Caco-2 (cell line): ENCODE measurements at regions not wholly inside any gene's neighbourhood (a gene's known extent, or its start where the extent isn't known, plus 50 kb on each side); places are given as distances from the start of the nearest gene placed in this dataset.

Experiments used
- BruUV-seq: library from RNA; stranded (reverse); fragments of 400-500 nt; replicated peaks from 2 replicates; lab custom pipeline; 2021; lab: Mats Ljungman, UMichigan
- CTCF ChIA-PET: fragments of 300-600 bp; sonication (Branson Sonifier 250); formaldehyde crosslinking; loops from one replicate; lab custom pipeline; 2022; ENCODE audit warnings: antibody characterized with exemption; lab: Charles Lee
- POLR2A ChIA-PET: fragments of 300-600 bp; sonication (Branson Sonifier 250); formaldehyde crosslinking; loops from one replicate; lab custom pipeline; 2022; ENCODE audit warnings: antibody characterized with exemption; lab: Charles Lee
- DNase-seq, 2 experiments: peaks; one replicate each; pipeline versions ENCODE4 v3.0.0 to v3.0.0-alpha.2; 2020 to 2022
- H3K27me3 ChIP-seq: replicated peaks from 2 replicates; pipeline ENCODE4 v1.6.0; 2011; ENCODE audit warnings: low read length; ENCODE audit not compliant: control insufficient read depth, insufficient read depth
- H3K36me3 ChIP-seq: 2 replicates; pipeline ENCODE4 v1.5.1; 2011; ENCODE audit warnings: low read length; ENCODE audit not compliant: control insufficient read depth, insufficient read depth
- H3K4me1 ChIP-seq: fragments of 250-450 bp; sonication (Bioruptor Pico); 2 replicates; pipeline ENCODE4 v1.5.1; 2020; ENCODE audit warnings: mild to moderate bottlenecking
- H3K4me3 ChIP-seq: 2 replicates; pipeline ENCODE4 v1.5.1; 2011; ENCODE audit warnings: low read depth, mild to moderate bottlenecking, control low read depth, low read length
- H3K9me3 ChIP-seq: fragments of 250-450 bp; sonication (Bioruptor Pico); 2 replicates; pipeline ENCODE4 v1.5.1; 2020; ENCODE audit warnings: mild to moderate bottlenecking, moderate library complexity
- H3K27ac Mint-ChIP-seq: one replicate; pipeline ENCODE4 v1.8.0; 2022; ENCODE audit warnings: mixed read lengths; ENCODE audit not compliant: unreplicated experiment
- H3K27me3 Mint-ChIP-seq: one replicate; pipeline ENCODE4 v1.8.0; 2022; ENCODE audit warnings: mixed read lengths; ENCODE audit not compliant: insufficient read depth, unreplicated experiment
- H3K36me3 Mint-ChIP-seq: one replicate; pipeline ENCODE4 v1.8.0; 2022; ENCODE audit warnings: mild to moderate bottlenecking, mixed read lengths; ENCODE audit not compliant: insufficient read depth, unreplicated experiment
- H3K4me1 Mint-ChIP-seq: one replicate; pipeline ENCODE4 v1.8.0; 2022; ENCODE audit warnings: low read depth, mixed read lengths; ENCODE audit not compliant: unreplicated experiment
- H3K4me3 Mint-ChIP-seq: one replicate; pipeline ENCODE4 v1.8.0; 2022; ENCODE audit warnings: mild to moderate bottlenecking, moderate library complexity, mixed read lengths; ENCODE audit not compliant: unreplicated experiment
- H3K9me3 Mint-ChIP-seq: one replicate; pipeline ENCODE4 v1.8.0; 2022; ENCODE audit warnings: mixed read lengths; ENCODE audit not compliant: unreplicated experiment
- intact Hi-C: fragments of 100-400 bp; cut with micrococcal nuclease; formaldehyde crosslinking; loops from one replicate; pipeline ENCODE4 v1.10.0; 2022; ENCODE audit not compliant: unreplicated experiment
- TF ChIP-seq, protein P1 (sequence below), 2 experiments: fragments of 200-600 bp in 1 of 2; IDR thresholded peaks; 1 replicate in 1 of 2; 2 replicates in 1 of 2; pipeline versions ENCODE4 v1.5.1 to v1.8.0; 2011 to 2022; ENCODE audit warnings: antibody characterized with exemption in 1 of 2, control low read depth in 1 of 2, inconsistent platforms in 1 of 2, low read depth in 1 of 2, low read length in 1 of 2, mild to moderate bottlenecking in 1 of 2, moderate library complexity in 1 of 2; ENCODE audit not compliant: insufficient read depth in 1 of 2, severe bottlenecking in 1 of 2, unreplicated experiment in 1 of 2

GRCh38 chr14:51792809-51793208, 67.6 kb upstream of the GNG2 start:
- Mint-ChIP-seq H3K27me3 (peaks cover 6% of the 10 kb centered on the region), H3K4me1 (no peaks in the 10 kb centered on the region), H3K9me3 (no peaks in the 10 kb centered on the region), H3K36me3 (no peaks in the 10 kb centered on the region), H3K27ac (no peak overlapping the region), H3K4me3 (no peak overlapping the region)
- TF ChIP-seq, protein P1, sequence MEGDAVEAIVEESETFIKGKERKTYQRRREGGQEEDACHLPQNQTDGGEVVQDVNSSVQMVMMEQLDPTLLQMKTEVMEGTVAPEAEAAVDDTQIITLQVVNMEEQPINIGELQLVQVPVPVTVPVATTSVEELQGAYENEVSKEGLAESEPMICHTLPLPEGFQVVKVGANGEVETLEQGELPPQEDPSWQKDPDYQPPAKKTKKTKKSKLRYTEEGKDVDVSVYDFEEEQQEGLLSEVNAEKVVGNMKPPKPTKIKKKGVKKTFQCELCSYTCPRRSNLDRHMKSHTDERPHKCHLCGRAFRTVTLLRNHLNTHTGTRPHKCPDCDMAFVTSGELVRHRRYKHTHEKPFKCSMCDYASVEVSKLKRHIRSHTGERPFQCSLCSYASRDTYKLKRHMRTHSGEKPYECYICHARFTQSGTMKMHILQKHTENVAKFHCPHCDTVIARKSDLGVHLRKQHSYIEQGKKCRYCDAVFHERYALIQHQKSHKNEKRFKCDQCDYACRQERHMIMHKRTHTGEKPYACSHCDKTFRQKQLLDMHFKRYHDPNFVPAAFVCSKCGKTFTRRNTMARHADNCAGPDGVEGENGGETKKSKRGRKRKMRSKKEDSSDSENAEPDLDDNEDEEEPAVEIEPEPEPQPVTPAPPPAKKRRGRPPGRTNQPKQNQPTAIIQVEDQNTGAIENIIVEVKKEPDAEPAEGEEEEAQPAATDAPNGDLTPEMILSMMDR (IDR thresholded peaks at IDR 0.05; ENCODE audit: insufficient read depth in 1 of 2, low read depth in 1 of 2, low read length in 1 of 2, severe bottlenecking in 1 of 2, unreplicated experiment in 1 of 2) = no peak
- Histone ChIP-seq H3K27me3 (no peaks in the 10 kb centered on the region), H3K4me1 (no peaks in the 10 kb centered on the region), H3K36me3 (no peaks in the 10 kb centered on the region), H3K4me3 (no peak overlapping the region), H3K9me3 (no peaks in the 10 kb centered on the region; the same call in 1 of the 2 replicates)
- no TSS peak for BruUV-seq
- ChIA-PET CTCF (no interaction called here), POLR2A (no interaction called here)
- intact Hi-C loops = no loop called here
- no peak for DNase-seq

- Histone ChIP-seq H3K4me1 (no peaks in the 10 kb centered on the region), H3K36me3 (no peaks in the 10 kb centered on the region), H3K27me3 (no peaks in the 10 kb centered on the region), H3K9me3 (peaks cover 6% of the 10 kb centered on the region; the same call in 1 of the 2 replicates), H3K4me3 (no peak overlapping the region)
- no TSS peak for BruUV-seq
- ChIA-PET CTCF (no interaction called here), POLR2A (no interaction called here)
- H3K4me1 Mint-ChIP-seq = no peaks in the 10 kb centered on the region
- intact Hi-C loops = no loop called here
- DNase-seq = no peak
- H3K4me3 Mint-ChIP-seq = no peak overlapping the region
- TF ChIP-seq, protein P1 (IDR thresholded peaks at IDR 0.05; ENCODE audit: insufficient read depth in 1 of 2, low read depth in 1 of 2, low read length in 1 of 2, severe bottlenecking in 1 of 2, unreplicated experiment in 1 of 2) = no peak
- no peaks in the 10 kb centered on the region for H3K36me3 Mint-ChIP-seq
- H3K27me3 Mint-ChIP-seq = no peaks in the 10 kb centered on the region
- peaks cover 14% of the 10 kb centered on the region for H3K9me3 Mint-ChIP-seq
- no peak overlapping the region for H3K27ac Mint-ChIP-seq
Measured at GRCh38 chr14:51805541-51805940, 54.9 kb upstream of the GNG2 start.

DNA sequence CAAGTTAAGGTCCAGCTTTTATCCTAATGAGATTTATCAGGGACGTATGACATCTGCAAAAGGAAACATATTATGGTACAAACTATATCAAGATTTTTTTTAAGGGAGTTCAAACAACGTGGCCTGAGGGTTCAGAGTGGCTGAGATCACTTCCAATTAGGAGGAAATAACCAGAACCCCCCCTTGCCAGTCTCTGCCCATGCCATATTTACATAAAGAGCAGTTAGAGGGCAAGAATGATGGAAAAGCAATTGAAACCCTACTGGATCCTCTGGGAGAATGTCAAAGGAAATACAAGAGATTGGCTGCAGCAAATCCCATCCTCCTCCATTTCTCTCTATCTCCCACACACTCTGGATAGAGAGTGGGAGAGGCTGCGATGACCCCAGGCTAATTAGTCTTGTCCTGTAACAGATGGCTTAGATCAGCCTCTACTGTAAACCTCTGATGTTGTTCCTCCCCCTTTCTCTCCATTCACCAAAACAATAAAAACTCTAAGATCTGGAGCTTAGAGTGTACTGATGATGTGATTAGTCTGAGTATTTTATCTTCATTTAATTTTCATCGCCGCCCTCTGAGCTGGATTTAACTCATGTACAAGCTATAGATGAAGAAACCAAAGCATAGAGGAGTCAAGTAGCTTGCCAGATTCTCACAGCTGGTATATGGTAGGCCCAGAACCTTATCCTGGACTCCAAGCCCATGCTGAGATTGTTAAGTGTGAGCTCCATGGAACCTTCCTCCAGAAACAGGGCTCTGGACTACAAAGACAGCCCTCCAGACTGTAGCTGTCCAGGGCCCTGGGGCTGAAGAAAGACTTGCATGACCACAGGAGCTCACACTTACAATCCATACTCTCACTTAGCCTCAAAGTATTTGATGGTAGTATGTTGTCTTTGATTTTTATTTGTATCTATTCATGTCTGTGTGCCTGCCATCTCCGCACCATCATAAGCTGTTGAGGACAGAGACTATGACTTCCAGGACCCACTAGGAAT, 54.1 kb upstream of the GNG2 start:
- Mint-ChIP-seq H3K4me1 (no peaks in the 10 kb centered on the region), H3K27me3 (no peaks in the 10 kb centered on the region), H3K27ac (no peak overlapping the region), H3K9me3 (peaks cover 14% of the 10 kb centered on the region), H3K36me3 (no peaks in the 10 kb centered on the region), H3K4me3 (no peak overlapping the region)
- POLR2A ChIA-PET = no interaction called here
- Histone ChIP-seq H3K36me3 (no peaks in the 10 kb centered on the region), H3K27me3 (no peaks in the 10 kb centered on the region), H3K9me3 (peaks cover 6% of the 10 kb centered on the region; the same call in 1 of the 2 replicates), H3K4me1 (no peaks in the 10 kb centered on the region), H3K4me3 (no peak overlapping the region)
- no TSS peak for BruUV-seq
- CTCF ChIA-PET = no interaction called here
- intact Hi-C loops = no loop called here
- no peak for DNase-seq
- TF ChIP-seq, protein P1 (IDR thresholded peaks at IDR 0.05; ENCODE audit: insufficient read depth in 1 of 2, low read depth in 1 of 2, low read length in 1 of 2, severe bottlenecking in 1 of 2, unreplicated experiment in 1 of 2) = no peak
